ENCODE measurements at regions not wholly inside any gene's neighbourhood (a gene's known extent, or its start where the extent isn't known, plus 50 kb on each side); places are given as distances from the start of the nearest gene placed in this dataset.

DNA sequence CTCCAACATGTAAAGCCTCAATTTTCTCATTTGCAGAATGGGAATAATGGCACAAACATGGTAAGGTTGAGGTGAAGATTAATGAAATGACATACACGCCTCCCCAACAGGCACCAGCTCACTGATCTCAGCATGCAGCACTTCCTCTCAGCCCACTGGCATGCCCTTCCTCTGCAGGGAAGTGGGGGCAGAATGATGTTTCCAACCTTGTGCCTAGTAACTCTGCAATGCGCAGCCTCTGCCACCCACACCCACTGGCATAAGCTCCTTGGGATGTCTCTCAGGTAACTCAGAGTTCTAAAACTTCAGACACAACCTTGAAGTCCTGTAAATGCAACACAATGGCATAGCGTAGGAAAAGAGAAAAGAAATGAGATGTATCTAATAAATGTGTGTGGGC, 540.7 kb downstream of the HTR7 start:
- H3K4me1 ChIP-seq (ENCODE audit: control insufficient read depth, insufficient read depth, low read length) = peaks cover 2% of the 10 kb centered on the region; the same call in 1 of the 2 replicates
- H3K27me3 ChIP-seq (ENCODE audit: control insufficient read depth, insufficient read depth, low read length) = no peaks in the 10 kb centered on the region
- H3K4me3 ChIP-seq (ENCODE audit: low read length) = no peak overlapping the region
- no peak overlapping the region for H3K27ac ChIP-seq (ENCODE audit: low read length)
- WGBS (ENCODE audit: insufficient coverage, insufficient read length) = no CpG with 5 or more reads among the region's 3 CpGs
- no peaks in the 10 kb centered on the region for H3K9me3 ChIP-seq (ENCODE audit: control insufficient read depth, insufficient read depth, low read length)
- no peaks in the 10 kb centered on the region for H3K36me3 ChIP-seq (ENCODE audit: control insufficient read depth, insufficient read depth, low read length)
- no peak for DNase-seq (ENCODE audit: low read depth, low spot score)

DNA sequence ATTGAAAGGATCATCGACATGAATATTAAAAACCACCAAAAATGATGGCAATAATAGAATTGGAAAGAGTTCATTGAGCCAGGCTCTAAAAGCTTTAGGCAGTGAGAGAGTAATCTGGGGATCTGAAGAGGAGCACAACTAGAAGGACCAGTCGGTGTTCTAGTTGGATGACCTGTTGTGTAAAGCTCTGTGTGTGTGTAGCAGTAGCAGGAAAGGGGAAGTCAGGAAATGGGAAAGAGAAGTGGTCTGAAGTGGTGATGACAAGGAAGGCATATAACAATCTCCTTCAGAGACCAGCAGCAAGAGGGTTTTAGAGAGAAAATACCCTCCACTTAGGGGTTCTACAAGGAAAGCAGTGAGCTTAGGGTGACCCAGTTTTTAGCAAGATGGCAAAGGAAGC, 539.2 kb downstream of the HTR7 start:
- H3K9me3 ChIP-seq (ENCODE audit: control insufficient read depth, insufficient read depth, low read length) = no peaks in the 10 kb centered on the region
- H3K27me3 ChIP-seq (ENCODE audit: control insufficient read depth, insufficient read depth, low read length) = no peaks in the 10 kb centered on the region
- no peak overlapping the region for H3K4me3 ChIP-seq (ENCODE audit: low read length)
- no peaks in the 10 kb centered on the region for H3K36me3 ChIP-seq (ENCODE audit: control insufficient read depth, insufficient read depth, low read length)
- H3K4me1 ChIP-seq (ENCODE audit: control insufficient read depth, insufficient read depth, low read length) = peaks cover 2% of the 10 kb centered on the region; the same call in 1 of the 2 replicates
- WGBS (ENCODE audit: insufficient coverage, insufficient read length) = no CpG with 5 or more reads among the region's 2 CpGs
- no peak for DNase-seq (ENCODE audit: low read depth, low spot score)
- H3K27ac ChIP-seq (ENCODE audit: low read length) = no peak overlapping the region

GRCh38 chr10:90319188-90319914, 538.5 kb downstream of the HTR7 start:
- H3K4me3 ChIP-seq (ENCODE audit: low read length) = no peak overlapping the region
- peak; percentile 70 for DNase-seq (ENCODE audit: low read depth, low spot score)

GRCh38 chr10:90321132-90321816, 536.6 kb downstream of the HTR7 start:
- no CpG with 5 or more reads among the region's 3 CpGs for WGBS (ENCODE audit: insufficient coverage, insufficient read length)
- Histone ChIP-seq H3K4me3 (ENCODE audit: low read length) (no peak overlapping the region), H3K27me3 (ENCODE audit: control insufficient read depth, insufficient read depth, low read length) (no peaks in the 10 kb centered on the region), H3K9me3 (ENCODE audit: control insufficient read depth, insufficient read depth, low read length) (no peaks in the 10 kb centered on the region), H3K4me1 (ENCODE audit: control insufficient read depth, insufficient read depth, low read length) (peaks cover 2% of the 10 kb centered on the region; the same call in 1 of the 2 replicates), H3K36me3 (ENCODE audit: control insufficient read depth, insufficient read depth, low read length) (no peaks in the 10 kb centered on the region), H3K27ac (ENCODE audit: low read length) (no peak overlapping the region)
- DNase-seq (ENCODE audit: low read depth, low spot score) = no peak

More at GRCh38 chr10:90319188-90319914, 538.5 kb downstream of the HTR7 start:
- peaks cover 2% of the 10 kb centered on the region; the same call in 1 of the 2 replicates for H3K4me1 ChIP-seq (ENCODE audit: control insufficient read depth, insufficient read depth, low read length)
- no peak overlapping the region for H3K27ac ChIP-seq (ENCODE audit: low read length)
- no peaks in the 10 kb centered on the region for H3K36me3 ChIP-seq (ENCODE audit: control insufficient read depth, insufficient read depth, low read length)
- no peaks in the 10 kb centered on the region for H3K9me3 ChIP-seq (ENCODE audit: control insufficient read depth, insufficient read depth, low read length)
- H3K27me3 ChIP-seq (ENCODE audit: control insufficient read depth, insufficient read depth, low read length) = no peaks in the 10 kb centered on the region
- WGBS (ENCODE audit: insufficient coverage, insufficient read length) = no CpG with 5 or more reads among the region's 5 CpGs

DNA sequence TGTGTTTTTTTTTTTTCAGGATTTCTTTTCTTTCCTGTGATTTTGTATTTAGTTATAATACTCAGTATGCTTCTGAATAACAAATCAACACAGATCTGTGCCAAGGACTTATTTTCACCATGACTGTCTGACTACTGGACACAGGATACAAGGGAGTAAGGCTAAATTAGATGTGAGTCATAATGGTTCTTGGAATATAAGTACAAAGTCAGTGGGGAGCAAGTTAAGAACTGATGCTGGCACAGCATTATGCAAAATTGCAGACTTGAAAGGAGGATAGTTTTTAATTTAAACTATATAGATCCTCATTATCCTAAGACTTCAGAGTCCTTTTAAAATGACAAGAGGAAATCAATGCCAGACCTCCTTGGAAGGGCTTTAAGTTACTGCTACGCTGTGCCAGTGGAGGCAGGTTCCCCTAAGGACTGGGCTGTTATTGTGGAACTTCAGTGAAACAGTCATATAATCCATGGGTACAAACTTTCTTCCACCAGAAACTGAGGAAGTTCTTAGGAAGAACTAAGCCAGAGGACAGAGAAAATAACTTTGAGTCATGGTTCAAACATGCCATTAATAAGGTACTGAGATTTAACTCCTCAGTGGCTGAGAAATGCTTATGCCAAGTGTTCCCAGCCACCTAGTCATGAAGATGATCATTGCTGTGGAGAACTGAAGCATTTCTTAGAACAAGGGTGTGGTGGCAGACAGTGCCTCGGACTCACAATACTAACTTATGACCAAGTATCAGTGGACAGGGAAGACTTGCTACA, 531.2 kb downstream of the HTR7 start:
- DNase-seq (ENCODE audit: low read depth, low spot score) = no peak
- Histone ChIP-seq H3K36me3 (ENCODE audit: control insufficient read depth, insufficient read depth, low read length) (no peaks in the 10 kb centered on the region), H3K4me3 (ENCODE audit: low read length) (no peak overlapping the region), H3K9me3 (ENCODE audit: control insufficient read depth, insufficient read depth, low read length) (no peaks in the 10 kb centered on the region), H3K27ac (ENCODE audit: low read length) (no peak overlapping the region), H3K4me1 (ENCODE audit: control insufficient read depth, insufficient read depth, low read length) (no peaks in the 10 kb centered on the region), H3K27me3 (ENCODE audit: control insufficient read depth, insufficient read depth, low read length) (no peaks in the 10 kb centered on the region)
- WGBS (ENCODE audit: insufficient coverage, insufficient read length) = no CpG with 5 or more reads among the region's 2 CpGs

DNA sequence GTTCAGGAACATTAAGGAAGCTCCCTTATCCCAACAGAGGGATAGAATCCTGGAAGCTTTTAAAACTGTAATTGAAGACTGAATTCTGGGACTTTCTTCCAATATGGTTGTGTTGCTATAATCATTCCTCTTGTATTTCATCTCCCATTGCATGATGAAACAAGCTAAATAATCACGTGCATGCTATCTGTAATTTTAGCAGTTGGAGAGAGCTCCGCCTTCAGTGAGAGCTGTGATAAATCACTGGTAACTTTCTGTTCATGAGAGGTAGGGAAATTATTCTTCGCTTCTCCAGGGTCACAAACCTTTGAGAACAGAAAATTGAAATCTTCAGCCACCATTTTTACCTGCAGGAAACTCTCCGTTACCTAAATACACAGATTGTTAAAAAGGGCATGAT, 530.2 kb downstream of the HTR7 start:
- Histone ChIP-seq H3K9me3 (ENCODE audit: control insufficient read depth, insufficient read depth, low read length) (no peaks in the 10 kb centered on the region), H3K27ac (ENCODE audit: low read length) (no peak overlapping the region), H3K4me3 (ENCODE audit: low read length) (no peak overlapping the region), H3K36me3 (ENCODE audit: control insufficient read depth, insufficient read depth, low read length) (no peaks in the 10 kb centered on the region), H3K4me1 (ENCODE audit: control insufficient read depth, insufficient read depth, low read length) (no peaks in the 10 kb centered on the region), H3K27me3 (ENCODE audit: control insufficient read depth, insufficient read depth, low read length) (no peaks in the 10 kb centered on the region)
- no CpG with 5 or more reads among the region's 4 CpGs for WGBS (ENCODE audit: insufficient coverage, insufficient read length)
- no peak for DNase-seq (ENCODE audit: low read depth, low spot score)

DNA sequence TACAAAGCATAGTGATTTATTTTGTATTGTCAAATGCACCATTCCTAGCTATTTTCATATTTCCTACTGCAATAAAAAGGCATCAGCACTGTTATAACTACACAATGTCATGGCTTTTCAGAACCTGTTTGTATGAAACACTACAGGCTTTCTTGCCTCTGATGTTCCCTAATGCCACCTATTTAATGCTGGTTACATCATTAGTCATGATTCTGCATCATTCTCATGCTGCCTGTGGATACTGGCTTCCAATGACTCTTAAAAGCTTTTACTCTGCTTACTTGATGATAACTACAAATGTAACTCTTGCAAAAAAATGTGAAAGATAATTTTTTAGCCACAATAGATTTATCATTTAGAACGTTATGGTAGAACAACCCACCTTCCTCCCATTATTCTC, 529.4 kb downstream of the HTR7 start:
- Histone ChIP-seq H3K27ac (ENCODE audit: low read length) (no peak overlapping the region), H3K4me3 (ENCODE audit: low read length) (no peak overlapping the region), H3K36me3 (ENCODE audit: control insufficient read depth, insufficient read depth, low read length) (no peaks in the 10 kb centered on the region), H3K4me1 (ENCODE audit: control insufficient read depth, insufficient read depth, low read length) (no peaks in the 10 kb centered on the region), H3K9me3 (ENCODE audit: control insufficient read depth, insufficient read depth, low read length) (no peaks in the 10 kb centered on the region), H3K27me3 (ENCODE audit: control insufficient read depth, insufficient read depth, low read length) (no peaks in the 10 kb centered on the region)
- WGBS (ENCODE audit: insufficient coverage, insufficient read length) = no CpG with 5 or more reads among the region's 1 CpG
- DNase-seq (ENCODE audit: low read depth, low spot score) = no peak

GRCh38 chr10:90328896-90329295, 528.9 kb downstream of the HTR7 start:
- Histone ChIP-seq H3K4me3 (ENCODE audit: low read length) (no peak overlapping the region), H3K27ac (ENCODE audit: low read length) (no peak overlapping the region), H3K9me3 (ENCODE audit: control insufficient read depth, insufficient read depth, low read length) (no peaks in the 10 kb centered on the region), H3K36me3 (ENCODE audit: control insufficient read depth, insufficient read depth, low read length) (no peaks in the 10 kb centered on the region), H3K4me1 (ENCODE audit: control insufficient read depth, insufficient read depth, low read length) (no peaks in the 10 kb centered on the region), H3K27me3 (ENCODE audit: control insufficient read depth, insufficient read depth, low read length) (no peaks in the 10 kb centered on the region)
- DNase-seq (ENCODE audit: low read depth, low spot score) = no peak
- no CpG with 5 or more reads among the region's 1 CpG for WGBS (ENCODE audit: insufficient coverage, insufficient read length)

GRCh38 chr10:90337316-90337715, 520.5 kb downstream of the HTR7 start:
- H3K36me3 ChIP-seq (ENCODE audit: control insufficient read depth, insufficient read depth, low read length) = no peaks in the 10 kb centered on the region
- no peak overlapping the region for H3K27ac ChIP-seq (ENCODE audit: low read length)
- no peaks in the 10 kb centered on the region for H3K4me1 ChIP-seq (ENCODE audit: control insufficient read depth, insufficient read depth, low read length)
- no peaks in the 10 kb centered on the region for H3K27me3 ChIP-seq (ENCODE audit: control insufficient read depth, insufficient read depth, low read length)
- no peak for DNase-seq (ENCODE audit: low read depth, low spot score)
- 100% methylated on average over 1 of the region's 1 CpG for WGBS (ENCODE audit: insufficient coverage, insufficient read length)
- H3K9me3 ChIP-seq (ENCODE audit: control insufficient read depth, insufficient read depth, low read length) = no peaks in the 10 kb centered on the region
- H3K4me3 ChIP-seq (ENCODE audit: low read length) = no peak overlapping the region

DNA sequence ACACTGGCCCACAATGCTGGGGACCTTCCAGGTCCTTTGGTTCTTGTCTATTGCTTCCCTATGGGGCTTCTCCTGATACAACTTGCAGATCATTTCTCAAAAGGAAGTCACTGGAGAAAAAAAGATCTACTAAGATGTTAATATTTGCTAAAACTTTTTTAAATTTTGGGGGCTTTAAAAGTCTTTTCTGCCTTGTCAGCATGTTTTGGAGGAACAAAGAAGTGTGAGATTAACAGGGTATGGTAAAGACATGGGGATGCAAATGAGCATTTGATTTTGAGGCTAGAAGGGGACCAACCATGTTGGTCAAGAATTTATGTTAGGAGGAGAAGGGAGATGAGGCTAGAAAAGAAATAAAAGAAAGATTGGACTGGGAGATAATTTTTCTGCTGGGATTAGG, 515.4 kb downstream of the HTR7 start:
- H3K27me3 ChIP-seq (ENCODE audit: control insufficient read depth, insufficient read depth, low read length) = no peaks in the 10 kb centered on the region
- DNase-seq (ENCODE audit: low read depth, low spot score) = no peak
- no peaks in the 10 kb centered on the region for H3K36me3 ChIP-seq (ENCODE audit: control insufficient read depth, insufficient read depth, low read length)
- no peaks in the 10 kb centered on the region for H3K4me1 ChIP-seq (ENCODE audit: control insufficient read depth, insufficient read depth, low read length)
- H3K9me3 ChIP-seq (ENCODE audit: control insufficient read depth, insufficient read depth, low read length) = no peaks in the 10 kb centered on the region
- no peak overlapping the region for H3K27ac ChIP-seq (ENCODE audit: low read length)
- H3K4me3 ChIP-seq (ENCODE audit: low read length) = no peak overlapping the region
